Right lobe of liver (tissue), 4 donors: ENCODE measurements at regions not wholly inside any gene's neighbourhood (a gene's known extent, or its start where the extent isn't known, plus 50 kb on each side); places are given as distances from the start of the nearest gene placed in this dataset.

Experiments used
- POLR2A ChIP-seq: fragments of 450-650 bp; IDR thresholded peaks from one replicate; pipeline ENCODE4 v1.6.1; 2017; ENCODE audit warnings: antibody characterized with exemption, mild to moderate bottlenecking
- TF ChIP-seq, protein P1 (sequence below), 4 donors: fragments of 200-600 bp in 3 of 4; fragments of 450-650 bp in 1 of 4; IDR thresholded peaks; one replicate each; pipeline versions ENCODE4 v1.5.1 to v1.8.0; 2016 to 2022; ENCODE audit warnings: antibody characterized with exemption in 4 of 4, mild to moderate bottlenecking in 2 of 4
- donor health status: DM: no; HTN: no; CAD: no.
- donor health status: DM: no; HTN: no; CAD: no.
- donor health status: DM: no; HTN: yes; CAD: no.

DNA sequence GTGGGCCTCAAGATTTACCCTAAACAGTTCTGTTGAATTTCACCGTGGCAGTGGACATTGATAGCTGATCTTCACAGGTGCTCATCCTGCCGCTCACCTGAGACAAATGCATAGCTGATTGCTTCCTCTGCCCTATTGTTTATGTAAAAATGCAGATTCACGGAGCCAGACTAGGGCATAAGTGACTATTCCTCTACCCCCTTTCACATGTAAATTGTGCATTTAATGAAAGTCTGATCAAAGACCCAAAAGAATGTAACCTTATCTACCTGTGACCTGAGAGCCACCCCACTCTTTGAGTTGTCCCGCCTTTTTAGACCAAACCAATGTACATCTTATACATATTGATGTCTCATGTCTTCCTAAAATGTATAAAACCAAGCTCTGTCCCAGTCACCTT, 312.4 kb upstream of the CDH5 start:
- TF ChIP-seq POLR2A, result no peak
- TF ChIP-seq, protein P1, sequence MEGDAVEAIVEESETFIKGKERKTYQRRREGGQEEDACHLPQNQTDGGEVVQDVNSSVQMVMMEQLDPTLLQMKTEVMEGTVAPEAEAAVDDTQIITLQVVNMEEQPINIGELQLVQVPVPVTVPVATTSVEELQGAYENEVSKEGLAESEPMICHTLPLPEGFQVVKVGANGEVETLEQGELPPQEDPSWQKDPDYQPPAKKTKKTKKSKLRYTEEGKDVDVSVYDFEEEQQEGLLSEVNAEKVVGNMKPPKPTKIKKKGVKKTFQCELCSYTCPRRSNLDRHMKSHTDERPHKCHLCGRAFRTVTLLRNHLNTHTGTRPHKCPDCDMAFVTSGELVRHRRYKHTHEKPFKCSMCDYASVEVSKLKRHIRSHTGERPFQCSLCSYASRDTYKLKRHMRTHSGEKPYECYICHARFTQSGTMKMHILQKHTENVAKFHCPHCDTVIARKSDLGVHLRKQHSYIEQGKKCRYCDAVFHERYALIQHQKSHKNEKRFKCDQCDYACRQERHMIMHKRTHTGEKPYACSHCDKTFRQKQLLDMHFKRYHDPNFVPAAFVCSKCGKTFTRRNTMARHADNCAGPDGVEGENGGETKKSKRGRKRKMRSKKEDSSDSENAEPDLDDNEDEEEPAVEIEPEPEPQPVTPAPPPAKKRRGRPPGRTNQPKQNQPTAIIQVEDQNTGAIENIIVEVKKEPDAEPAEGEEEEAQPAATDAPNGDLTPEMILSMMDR (IDR thresholded peaks at IDR 0.05), result no peak
